ENCODE measurements at regions not wholly inside any gene's neighbourhood (a gene's known extent, or its start where the extent isn't known, plus 50 kb on each side); places are given as distances from the start of the nearest gene placed in this dataset.

DNA sequence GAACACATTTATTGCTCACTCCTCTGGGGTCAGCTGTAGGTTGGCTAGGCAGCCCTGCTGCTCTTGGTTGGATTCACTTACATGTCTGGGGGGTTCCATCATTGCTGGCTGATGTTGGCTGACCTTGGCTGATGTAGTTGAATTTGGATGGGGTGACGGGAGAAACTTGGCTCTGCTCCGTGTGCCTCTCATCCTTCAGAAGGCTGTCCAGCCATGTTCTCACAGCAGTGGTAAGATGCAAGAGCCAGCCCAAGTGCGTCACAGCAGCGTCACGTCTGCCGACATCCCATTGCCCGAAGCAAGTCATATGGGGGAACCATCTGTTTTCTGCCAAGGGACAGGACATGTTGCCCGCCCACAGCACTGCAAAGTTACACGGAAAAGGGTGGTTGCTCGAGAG, 613.5 kb downstream of the MATN1 start:
- H3K27me3 ChIP-seq (ENCODE audit: insufficient read depth, low read depth), result peaks cover 7% of the 10 kb centered on the region; the same call in 1 of the 2 replicates
- H3K79me2 ChIP-seq (ENCODE audit: insufficient read depth, low read depth), result no peaks in the 10 kb centered on the region
- no peak overlapping the region for H2AFZ ChIP-seq (ENCODE audit: low read depth)
- H3K4me3 ChIP-seq (IDR thresholded peaks at IDR 0.05; ENCODE audit: insufficient read depth, low read depth, low read length), result no peak overlapping the region
- no peak overlapping the region for H3K4me2 ChIP-seq
- TF ChIP-seq, protein P1, sequence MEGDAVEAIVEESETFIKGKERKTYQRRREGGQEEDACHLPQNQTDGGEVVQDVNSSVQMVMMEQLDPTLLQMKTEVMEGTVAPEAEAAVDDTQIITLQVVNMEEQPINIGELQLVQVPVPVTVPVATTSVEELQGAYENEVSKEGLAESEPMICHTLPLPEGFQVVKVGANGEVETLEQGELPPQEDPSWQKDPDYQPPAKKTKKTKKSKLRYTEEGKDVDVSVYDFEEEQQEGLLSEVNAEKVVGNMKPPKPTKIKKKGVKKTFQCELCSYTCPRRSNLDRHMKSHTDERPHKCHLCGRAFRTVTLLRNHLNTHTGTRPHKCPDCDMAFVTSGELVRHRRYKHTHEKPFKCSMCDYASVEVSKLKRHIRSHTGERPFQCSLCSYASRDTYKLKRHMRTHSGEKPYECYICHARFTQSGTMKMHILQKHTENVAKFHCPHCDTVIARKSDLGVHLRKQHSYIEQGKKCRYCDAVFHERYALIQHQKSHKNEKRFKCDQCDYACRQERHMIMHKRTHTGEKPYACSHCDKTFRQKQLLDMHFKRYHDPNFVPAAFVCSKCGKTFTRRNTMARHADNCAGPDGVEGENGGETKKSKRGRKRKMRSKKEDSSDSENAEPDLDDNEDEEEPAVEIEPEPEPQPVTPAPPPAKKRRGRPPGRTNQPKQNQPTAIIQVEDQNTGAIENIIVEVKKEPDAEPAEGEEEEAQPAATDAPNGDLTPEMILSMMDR (conservative IDR thresholded peaks at IDR 0.05; ENCODE audit: low read depth, low read length), result no peak
- no peak overlapping the region for H3K27ac ChIP-seq
- no peaks in the 10 kb centered on the region for H3K36me3 ChIP-seq (ENCODE audit: insufficient read depth)
- no peaks in the 10 kb centered on the region for H3K4me1 ChIP-seq (ENCODE audit: low read depth, poor library complexity, severe bottlenecking)
- H3K9ac ChIP-seq, result no peak overlapping the region
- no peaks in the 10 kb centered on the region for H4K20me1 ChIP-seq (ENCODE audit: insufficient read depth)

DNA sequence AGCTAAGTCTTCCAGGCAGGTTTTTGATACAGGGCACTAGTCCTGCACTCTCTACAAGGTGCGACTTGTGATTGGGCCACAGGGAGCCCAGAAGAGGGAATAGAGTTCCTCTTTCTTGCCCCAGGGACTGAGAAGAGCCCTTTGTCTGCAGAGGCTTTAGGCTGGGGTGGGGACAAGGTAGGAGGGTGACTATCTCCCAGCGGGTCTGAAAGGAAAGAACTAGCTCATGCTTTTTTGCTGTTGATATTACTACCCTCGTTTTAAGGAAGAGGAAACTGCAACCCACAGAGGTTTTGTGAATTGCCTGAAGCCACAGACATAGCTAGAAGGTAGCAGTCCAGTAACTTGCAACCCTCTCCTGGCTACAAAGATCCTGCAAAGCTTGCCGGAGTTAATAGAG, 615.2 kb downstream of the MATN1 start:
- H3K9ac ChIP-seq, result no peak overlapping the region
- H3K4me2 ChIP-seq, result no peak overlapping the region
- no peak overlapping the region for H2AFZ ChIP-seq (ENCODE audit: low read depth)
- no peaks in the 10 kb centered on the region for H3K4me1 ChIP-seq (ENCODE audit: low read depth, poor library complexity, severe bottlenecking)
- no peak overlapping the region for H3K4me3 ChIP-seq (IDR thresholded peaks at IDR 0.05; ENCODE audit: insufficient read depth, low read depth, low read length)
- no peaks in the 10 kb centered on the region for H4K20me1 ChIP-seq (ENCODE audit: insufficient read depth)
- H3K36me3 ChIP-seq (ENCODE audit: insufficient read depth), result no peaks in the 10 kb centered on the region
- no peaks in the 10 kb centered on the region for H3K79me2 ChIP-seq (ENCODE audit: insufficient read depth, low read depth)
- no peak overlapping the region for H3K27ac ChIP-seq
- H3K27me3 ChIP-seq (ENCODE audit: insufficient read depth, low read depth), result peaks cover 7% of the 10 kb centered on the region; the same call in 1 of the 2 replicates
- TF ChIP-seq, protein P1 (conservative IDR thresholded peaks at IDR 0.05; ENCODE audit: low read depth, low read length), result no peak

DNA sequence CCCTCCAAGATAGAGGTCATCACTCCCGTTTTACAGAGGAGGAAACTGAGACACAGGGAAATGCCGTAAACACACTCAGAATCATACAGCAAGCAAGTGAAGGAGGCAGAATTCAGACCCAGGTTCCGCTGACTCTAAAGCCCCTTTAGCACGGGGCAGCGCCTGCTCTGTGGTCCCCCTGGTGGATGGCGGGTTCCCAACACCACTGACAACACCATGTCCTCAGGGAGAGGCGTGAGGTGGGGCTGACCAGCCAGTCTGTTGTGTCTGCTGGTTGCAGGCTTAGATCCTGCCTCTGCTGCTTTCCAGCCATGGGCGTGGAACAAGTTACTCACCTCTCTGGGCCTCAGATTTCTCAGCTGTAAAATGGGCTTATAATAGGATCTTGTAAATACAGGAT, 617.3 kb downstream of the MATN1 start:
- no peak overlapping the region for H3K9ac ChIP-seq
- TF ChIP-seq, protein P1 (conservative IDR thresholded peaks at IDR 0.05; ENCODE audit: low read depth, low read length), result no peak; the same call in 1 of the 2 replicates
- no peaks in the 10 kb centered on the region for H4K20me1 ChIP-seq (ENCODE audit: insufficient read depth)
- H3K4me3 ChIP-seq (IDR thresholded peaks at IDR 0.05; ENCODE audit: insufficient read depth, low read depth, low read length), result no peak overlapping the region
- H2AFZ ChIP-seq (ENCODE audit: low read depth), result no peak overlapping the region
- H3K27me3 ChIP-seq (ENCODE audit: insufficient read depth, low read depth), result peaks cover 12% of the 10 kb centered on the region; the same call in 1 of the 2 replicates
- no peak overlapping the region for H3K27ac ChIP-seq
- H3K4me2 ChIP-seq, result no peak overlapping the region
- H3K79me2 ChIP-seq (ENCODE audit: insufficient read depth, low read depth), result no peaks in the 10 kb centered on the region
- H3K36me3 ChIP-seq (ENCODE audit: insufficient read depth), result no peaks in the 10 kb centered on the region
- H3K4me1 ChIP-seq (ENCODE audit: low read depth, poor library complexity, severe bottlenecking), result no peaks in the 10 kb centered on the region

DNA sequence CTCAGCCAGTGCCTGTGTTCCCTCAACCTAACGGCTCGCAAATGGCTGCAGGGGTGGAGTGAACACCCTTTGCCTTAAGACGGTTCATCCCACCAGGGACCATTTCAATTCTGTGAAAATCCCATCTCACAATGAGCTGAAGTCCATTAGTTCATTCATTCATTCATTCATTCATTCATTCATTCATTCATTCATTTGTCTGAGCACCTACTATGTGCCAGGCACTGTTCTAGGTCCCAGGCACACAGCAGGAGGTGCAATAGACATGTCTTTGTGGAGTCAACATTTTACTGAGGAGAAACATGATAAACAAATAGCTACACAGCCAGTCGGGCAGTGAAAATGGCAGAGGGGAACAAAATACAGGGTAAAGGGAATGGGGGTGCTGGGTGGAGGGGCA, 618.8 kb downstream of the MATN1 start:
- Histone ChIP-seq H3K27me3 (ENCODE audit: insufficient read depth, low read depth) (peaks cover 12% of the 10 kb centered on the region; the same call in 1 of the 2 replicates), H3K4me3 (IDR thresholded peaks at IDR 0.05; ENCODE audit: insufficient read depth, low read depth, low read length) (no peak overlapping the region), H3K4me1 (ENCODE audit: low read depth, poor library complexity, severe bottlenecking) (no peaks in the 10 kb centered on the region), H3K27ac (no peak overlapping the region), H3K9ac (no peak overlapping the region), H3K79me2 (ENCODE audit: insufficient read depth, low read depth) (no peaks in the 10 kb centered on the region), H3K4me2 (no peak overlapping the region), H4K20me1 (ENCODE audit: insufficient read depth) (no peaks in the 10 kb centered on the region), H3K36me3 (ENCODE audit: insufficient read depth) (no peaks in the 10 kb centered on the region), H2AFZ (ENCODE audit: low read depth) (no peak overlapping the region)
- TF ChIP-seq, protein P1 (conservative IDR thresholded peaks at IDR 0.05; ENCODE audit: low read depth, low read length), result no peak

Data from KMS-11 (cell line).